Stimulated activated CD4-positive, alpha-beta T cell treated with anti-CD3 and anti-CD28 coated beads, Interleukin-12 subunit alpha, Interleukin-12 subunit beta, amount 100 ng/mL, for 24 hours (primary cell): ENCODE measurements at regions not wholly inside any gene's neighbourhood (a gene's known extent, or its start where the extent isn't known, plus 50 kb on each side); places are given as distances from the start of the nearest gene placed in this dataset.

Source experiments
- DNase-seq, 2 experiments: peaks; one replicate each; pipeline ENCODE4 v3.0.0-alpha.2; 2020; ENCODE audit warnings: low read depth in 2 of 2

GRCh38 chr3:6177417-6177816 is 683.5 kb upstream of the GRM7 start:
- DNase-seq = no peak

GRCh38 chr3:6179761-6180160 is 681.2 kb upstream of the GRM7 start:
- no peak for DNase-seq

GRCh38 chr3:6180171-6180570 is 680.7 kb upstream of the GRM7 start:
- DNase-seq = no peak

DNA sequence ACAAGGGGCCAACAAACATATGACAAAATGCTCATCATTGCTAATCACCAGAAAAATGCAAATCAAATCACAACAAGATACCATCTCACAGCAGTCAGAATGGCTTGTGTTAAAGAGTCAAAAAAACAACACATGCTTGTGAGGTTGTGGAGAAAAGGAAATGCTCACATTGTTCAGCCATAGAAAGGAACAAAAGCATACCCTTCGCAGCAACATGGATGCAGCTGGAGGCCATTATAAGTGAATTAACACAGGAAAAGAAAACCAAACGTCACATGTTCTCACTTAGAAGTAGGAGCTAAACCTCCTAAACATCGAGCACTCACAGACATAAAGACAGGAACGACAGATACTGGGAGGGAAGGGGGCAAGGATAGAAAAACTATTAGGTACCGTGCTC is 678.4 kb upstream of the GRM7 start:
- DNase-seq = no peak

GRCh38 chr3:6182909-6183308 is 678.0 kb upstream of the GRM7 start:
- DNase-seq = no peak

- DNase-seq = no peak
These were observed 671.5 kb upstream of the GRM7 start for GRCh38 chr3:6189384-6189783.

DNA sequence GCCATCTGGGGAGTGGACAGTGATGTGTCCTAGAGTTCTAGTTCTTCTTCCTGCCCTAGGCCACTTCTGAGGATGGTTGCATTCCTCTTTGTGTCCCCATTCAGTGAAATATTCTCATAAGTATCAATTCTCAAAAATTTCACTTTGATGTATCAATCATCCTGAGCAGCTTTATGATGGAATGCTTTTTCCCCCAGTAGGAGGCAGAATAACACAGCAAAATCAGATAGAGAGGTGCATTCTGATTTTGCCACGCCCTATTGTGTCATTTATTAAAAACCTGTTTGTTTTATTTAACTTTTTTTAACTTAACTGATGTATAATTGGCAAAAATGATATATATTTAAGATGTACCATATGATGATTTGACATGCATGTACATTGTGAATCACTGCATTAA is 656.0 kb upstream of the GRM7 start:
- DNase-seq = no peak

DNA sequence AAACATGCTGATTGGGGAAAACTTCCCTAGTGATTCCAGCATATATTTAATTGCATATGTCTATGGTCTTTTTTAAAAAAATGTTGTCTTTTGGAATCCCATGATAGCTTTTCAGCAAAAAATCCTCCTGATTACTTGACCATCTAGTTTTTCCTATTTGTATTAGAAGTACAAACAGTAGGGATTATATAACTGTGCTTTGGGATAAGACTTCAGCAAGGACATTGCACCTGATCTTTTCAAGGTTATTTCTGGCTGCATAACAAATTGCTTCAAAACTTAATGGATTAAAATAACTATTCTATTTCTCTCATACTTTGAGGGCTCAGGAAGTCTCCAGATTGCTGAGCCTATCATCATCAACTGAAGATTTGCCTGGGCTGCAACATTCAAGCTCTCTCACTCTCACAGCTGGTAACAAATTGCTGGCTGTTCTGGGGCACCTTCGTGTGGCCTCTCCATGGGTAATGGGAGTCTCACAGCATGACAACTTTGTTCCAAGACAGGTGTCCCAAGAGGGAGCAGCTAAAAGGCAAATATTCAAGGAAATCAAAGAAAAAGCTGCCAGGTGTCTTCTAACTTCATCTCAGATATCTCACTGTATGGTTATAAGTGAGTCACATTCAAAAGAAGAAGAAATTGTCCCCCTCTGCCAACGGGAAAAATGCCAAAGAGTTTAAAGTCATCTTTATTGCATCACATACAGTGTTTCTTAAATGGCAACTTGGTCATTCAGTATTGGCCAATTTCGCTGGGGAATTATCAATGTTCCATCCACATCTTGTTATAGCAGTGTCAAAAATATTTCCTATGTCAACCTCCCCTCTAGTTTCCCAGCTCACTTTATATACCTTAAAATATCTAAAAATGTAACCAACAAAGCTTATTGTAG is 644.5 kb upstream of the GRM7 start:
- DNase-seq = no peak

- DNase-seq = no peak
These were observed 640.5 kb upstream of the GRM7 start for GRCh38 chr3:6220447-6220846.

DNA sequence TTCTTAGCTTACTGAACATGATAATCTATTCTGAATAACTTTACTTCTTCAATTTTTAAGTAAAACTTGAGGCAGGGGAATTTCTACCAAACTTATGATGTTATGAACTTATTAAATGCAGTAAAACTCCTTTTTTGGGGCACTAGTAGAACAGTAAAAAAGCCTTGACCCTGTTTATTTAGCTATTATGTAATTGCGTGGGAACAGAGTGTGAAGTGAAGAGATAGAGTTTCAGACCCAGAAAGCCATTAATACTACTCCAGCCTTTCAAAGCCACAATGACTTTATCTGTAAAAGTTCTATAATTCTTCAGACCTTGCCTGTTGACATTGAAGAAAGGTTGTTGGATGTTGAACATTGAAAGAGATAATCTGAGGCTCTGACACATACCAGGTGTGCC is 638.8 kb upstream of the GRM7 start:
- no peak for DNase-seq

DNA sequence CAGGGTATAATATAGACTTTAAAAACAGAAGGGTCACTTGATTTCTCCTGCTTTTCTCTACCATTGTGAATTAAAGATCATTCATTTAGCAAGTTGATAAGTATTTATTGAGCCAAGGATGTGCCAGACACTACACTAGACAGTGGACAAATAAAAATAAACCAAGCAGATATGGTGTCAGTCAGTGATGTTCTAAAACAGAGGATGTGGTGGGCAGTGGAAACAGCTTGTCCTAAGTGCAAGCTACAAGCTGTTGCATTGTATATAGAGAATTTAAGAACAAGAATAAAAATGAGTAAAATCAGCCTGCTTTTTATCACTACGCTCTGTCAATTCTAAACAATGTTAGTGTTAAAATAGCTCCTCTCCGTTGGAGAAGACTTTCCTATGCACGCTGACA is 637.3 kb upstream of the GRM7 start:
- DNase-seq = no peak

DNA sequence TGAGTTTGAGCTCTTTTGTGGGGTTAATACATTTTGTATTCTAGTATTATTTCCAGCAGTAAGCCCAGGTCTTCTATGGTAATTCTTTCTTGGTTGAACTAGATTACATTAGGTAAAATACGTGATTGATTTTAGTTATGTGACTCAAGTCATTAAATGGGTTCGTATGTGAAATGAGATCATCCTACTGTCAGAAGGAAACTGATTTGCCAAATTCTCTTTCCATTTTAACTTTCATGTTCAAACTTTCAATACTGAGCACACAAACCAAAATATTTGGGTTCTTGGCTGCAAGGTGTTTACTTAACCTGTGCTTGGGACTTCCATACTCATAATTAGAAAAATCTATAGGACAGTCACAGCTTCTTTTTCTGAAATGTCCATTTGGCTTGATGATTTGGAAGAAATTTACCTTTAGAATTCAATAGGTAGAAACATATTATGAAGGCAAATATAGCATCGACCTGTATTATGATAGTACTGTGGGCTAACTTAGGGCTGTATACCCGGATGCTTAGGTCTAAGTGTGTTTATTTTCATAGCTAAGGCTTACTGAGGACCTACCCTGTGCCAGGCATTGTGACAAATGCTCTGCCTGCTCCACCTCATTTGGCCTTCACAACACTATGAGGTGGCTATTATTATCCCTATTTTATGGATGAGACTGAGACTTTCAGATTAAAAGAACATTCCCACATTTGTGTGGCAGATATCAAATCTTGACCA is 631.8 kb upstream of the GRM7 start:
- DNase-seq = no peak

DNA sequence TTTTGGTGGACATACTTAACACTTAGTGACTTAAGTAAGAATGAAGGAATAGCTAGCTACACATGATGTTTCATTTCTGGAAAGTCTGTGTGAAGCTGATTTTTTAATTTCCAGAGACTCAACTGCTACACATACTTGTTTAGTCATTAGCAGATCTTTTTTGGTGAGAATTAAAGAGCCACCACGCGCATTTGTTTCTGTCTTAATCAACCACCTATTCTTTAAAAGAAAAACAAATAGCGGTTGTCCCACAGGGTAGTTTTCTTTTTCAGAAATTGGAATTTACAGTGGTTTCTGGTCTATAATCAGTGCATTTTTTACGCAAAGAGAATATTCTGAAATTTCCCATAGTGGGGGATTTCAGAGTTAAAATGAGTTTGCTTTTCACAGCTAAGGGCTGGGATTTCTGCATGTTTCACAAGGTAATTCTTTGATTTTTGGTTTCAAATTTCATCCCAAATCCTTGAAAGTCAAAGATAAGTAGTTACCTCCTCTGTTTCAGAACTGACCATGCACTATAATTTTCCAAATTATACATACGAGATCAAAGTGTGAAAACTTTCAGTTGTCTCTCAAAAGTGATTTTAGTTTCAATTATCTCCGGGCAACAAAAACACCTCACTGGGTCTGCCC is 631.0 kb upstream of the GRM7 start:
- DNase-seq = no peak

GRCh38 chr3:6242104-6242503 is 618.8 kb upstream of the GRM7 start:
- DNase-seq = no peak

- DNase-seq = no peak
These were observed 612.4 kb upstream of the GRM7 start for GRCh38 chr3:6248528-6248927.

- no peak for DNase-seq
These were observed 611.2 kb upstream of the GRM7 start for GRCh38 chr3:6249679-6250078.

DNA sequence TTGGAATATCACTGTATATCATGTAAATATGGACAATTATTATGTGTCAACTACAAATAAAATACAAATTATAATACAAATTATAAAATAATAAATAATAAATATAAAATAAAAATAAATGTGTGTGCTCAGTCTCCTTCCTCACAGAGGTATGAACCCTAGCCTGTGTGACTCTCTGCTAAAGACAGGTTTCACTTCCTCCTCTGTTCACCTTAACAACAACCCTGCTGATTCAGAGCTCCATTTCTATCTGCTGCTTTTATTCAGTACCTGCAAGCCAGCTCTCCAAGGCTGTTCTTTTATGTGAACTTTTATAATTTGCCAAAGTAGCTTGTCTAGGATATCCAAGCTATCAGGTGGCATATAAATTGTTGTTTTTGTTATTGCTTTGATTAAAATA is 610.7 kb upstream of the GRM7 start:
- no peak for DNase-seq

DNA sequence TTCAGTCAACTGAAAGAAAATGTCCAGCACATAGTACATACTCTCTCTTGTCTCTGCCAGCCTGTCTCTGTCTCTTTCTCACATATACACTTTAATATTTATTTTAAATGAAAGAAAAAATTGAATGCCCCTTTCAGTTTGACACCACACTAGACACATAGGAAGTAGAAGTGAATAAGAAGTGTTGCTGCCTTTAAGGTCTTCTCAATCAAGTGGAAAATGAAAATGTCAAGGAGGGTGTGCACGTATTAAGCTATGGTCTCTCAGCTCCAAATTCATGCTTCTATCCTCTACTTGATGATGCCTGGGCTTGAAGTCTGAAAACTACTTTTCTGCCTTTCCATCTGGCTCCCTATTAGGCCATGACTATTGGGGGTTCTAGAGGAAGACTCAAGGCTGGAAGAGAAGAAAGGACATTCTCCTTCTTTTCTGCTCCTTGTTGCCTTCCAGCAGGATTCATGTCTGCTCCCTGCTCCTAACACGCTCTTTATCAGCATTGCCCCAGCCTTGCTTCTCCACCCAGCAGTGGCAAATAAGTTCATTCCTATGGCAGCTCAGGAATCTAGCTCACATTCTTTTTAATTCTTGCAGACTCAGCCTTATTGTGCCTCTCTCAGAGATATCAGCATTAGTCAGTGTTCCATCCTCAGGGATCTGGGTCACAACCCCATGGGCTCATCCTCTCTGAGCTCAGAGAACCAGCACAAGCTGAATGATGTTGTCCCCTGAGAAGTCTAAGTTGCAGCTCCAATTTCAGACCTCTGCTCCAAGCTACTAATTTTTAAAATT is 609.1 kb upstream of the GRM7 start:
- no peak for DNase-seq

- no peak for DNase-seq
These were observed 606.4 kb upstream of the GRM7 start for GRCh38 chr3:6254490-6254889.

- no peak for DNase-seq
These were observed 605.7 kb upstream of the GRM7 start for GRCh38 chr3:6255229-6255628.

GRCh38 chr3:6260551-6261191 is 600.2 kb upstream of the GRM7 start:
- DNase-seq = no peak

GRCh38 chr3:6262010-6262409 is 598.9 kb upstream of the GRM7 start:
- no peak for DNase-seq
